H1 (cell line): ENCODE measurements at regions not wholly inside any gene's neighbourhood (a gene's known extent, or its start where the extent isn't known, plus 50 kb on each side); places are given as distances from the start of the nearest gene placed in this dataset.
"Not testable (repeated sequence)": the region's sequence is repeated elsewhere in the genome, so short reads cannot be mapped to it uniquely, and the experiment has no call there.

Experiments used
- CTCF ChIA-PET: fragments of 300-600 bp; sonication (Branson Sonifier 250); formaldehyde crosslinking; loops from one replicate; lab custom pipeline; 2021; ENCODE audit not compliant: partially characterized antibody; lab: Charles Lee
- POLR2A ChIA-PET: fragments of 300-600 bp; sonication (Branson Sonifier 250); formaldehyde crosslinking; loops from one replicate; lab custom pipeline; 2021; ENCODE audit warnings: inconsistent platforms; ENCODE audit not compliant: partially characterized antibody; lab: Charles Lee
- DNase-seq, 2 experiments: peaks; one replicate each; pipeline versions ENCODE4 v3.0.0 to v3.0.0-alpha.2; 2010 to 2022; ENCODE audit warnings: low spot score in 2 of 2, low read depth in 1 of 2, mixed read lengths in 1 of 2
- FAIRE-seq: peaks from 2 replicates; lab custom pipeline; 2011; peaks lifted over from hg19 to GRCh38; lab: Jason Lieb, UNC
- H2AFZ ChIP-seq: 2 replicates; pipeline ENCODE4 v1.8.1; 2012; ENCODE audit warnings: low read length, inconsistent platforms
- H2AK5ac ChIP-seq: 2 replicates; pipeline ENCODE4 v1.6.1; 2013; ENCODE audit warnings: low read depth, low read length
- H2BK120ac ChIP-seq: replicated peaks from 2 replicates; pipeline ENCODE3; 2013; ENCODE audit warnings: low read depth, low read length, inconsistent platforms
- H2BK12ac ChIP-seq: 2 replicates; pipeline ENCODE4 v1.6.1; 2013; ENCODE audit warnings: low read depth, low read length
- H2BK15ac ChIP-seq: 2 replicates; pipeline ENCODE4 v1.6.1; 2013; ENCODE audit warnings: low read length
- H2BK20ac ChIP-seq: 2 replicates; pipeline ENCODE4 v1.6.1; 2013; ENCODE audit warnings: low read length
- H2BK5ac ChIP-seq: 2 replicates; pipeline ENCODE4 v1.6.1; 2013; ENCODE audit warnings: low read depth, low read length
- H3K14ac ChIP-seq: 2 replicates; pipeline ENCODE4 v1.6.1; 2013; ENCODE audit warnings: inconsistent platforms; ENCODE audit not compliant: insufficient read length
- H3K18ac ChIP-seq: 2 replicates; pipeline ENCODE4 v1.6.1; 2013; ENCODE audit warnings: low read length; ENCODE audit errors: extremely low read depth
- H3K23ac ChIP-seq: 2 replicates; pipeline ENCODE4 v1.6.1; 2013; ENCODE audit warnings: inconsistent platforms; ENCODE audit not compliant: insufficient read length
- H3K23me2 ChIP-seq: 2 replicates; pipeline ENCODE4 v1.6.1; 2013; ENCODE audit warnings: low read depth, low read length
- H3K27ac ChIP-seq: 2 replicates; pipeline ENCODE4 v1.6.1; 2011; ENCODE audit warnings: low read depth, low read length, inconsistent platforms
- H3K27me3 ChIP-seq, 4 experiments: replicated peaks in 1 of 4; 1 replicate in 1 of 4; 2 replicates in 3 of 4; pipeline versions ENCODE4 v1.6.1 to v1.8.1; 2011 to 2013; ENCODE audit warnings: low read length in 3 of 4, mild to moderate bottlenecking in 3 of 4, inconsistent platforms in 2 of 4, mixed read lengths in 2 of 4, moderate library complexity in 1 of 4; ENCODE audit not compliant: control insufficient read depth in 3 of 4, insufficient read depth in 3 of 4; ENCODE audit errors: extremely low read depth in 1 of 4
- H3K36me3 ChIP-seq, 4 experiments: 2 replicates each; pipeline versions ENCODE4 v1.6.1 to v1.8.1; 2011 to 2013; ENCODE audit warnings: mild to moderate bottlenecking in 4 of 4, low read length in 3 of 4, moderate library complexity in 2 of 4, control low read depth in 1 of 4, inconsistent platforms in 1 of 4; ENCODE audit not compliant: insufficient read depth in 4 of 4, control insufficient read depth in 2 of 4
- H3K4ac ChIP-seq: replicated peaks from 2 replicates; pipeline ENCODE3; 2013; ENCODE audit warnings: low read length, low read depth, mixed read lengths, inconsistent platforms; ENCODE audit not compliant: insufficient read length
- H3K4me1 ChIP-seq, 4 experiments: replicated peaks in 1 of 4; 1 replicate in 1 of 4; 2 replicates in 3 of 4; pipeline versions ENCODE4 v1.6.1 to v1.8.1; 2011 to 2013; ENCODE audit warnings: low read length in 3 of 4, inconsistent platforms in 2 of 4, mixed read lengths in 1 of 4; ENCODE audit not compliant: insufficient read depth in 4 of 4, control insufficient read depth in 3 of 4
- H3K4me2 ChIP-seq, 2 experiments: 2 replicates each; pipeline versions ENCODE4 v1.6.1 to v1.8.1; 2011 to 2013; ENCODE audit warnings: low read depth in 2 of 2, low read length in 2 of 2, control low read depth in 1 of 2, inconsistent platforms in 1 of 2, mild to moderate bottlenecking in 1 of 2; ENCODE audit not compliant: insufficient read depth in 1 of 2
- H3K4me3 ChIP-seq, 4 experiments: fragments of 200-600, 300-600 bp in 1 of 4; sonication (generic), shearing (Covaris generic), sonication (Bioruptor Twin) in 1 of 4; 2 replicates each; pipeline versions ENCODE4 v1.5.1 to v1.8.1; 2011 to 2016; ENCODE audit warnings: low read length in 4 of 4, low read depth in 3 of 4, control low read depth in 2 of 4, inconsistent platforms in 2 of 4, mild to moderate bottlenecking in 2 of 4, mixed read lengths in 1 of 4, moderate library complexity in 1 of 4; ENCODE audit not compliant: insufficient read depth in 2 of 4; ENCODE audit errors: extremely low read depth in 1 of 4
- H3K56ac ChIP-seq: replicated peaks from 2 replicates; pipeline ENCODE3; 2013; ENCODE audit warnings: low read depth, mild to moderate bottlenecking, mixed read lengths, low read length, inconsistent platforms; ENCODE audit not compliant: insufficient read length
- H3K79me1 ChIP-seq: 2 replicates; pipeline ENCODE4 v1.6.1; 2013; ENCODE audit warnings: low read depth, low read length, control low read depth
- H3K79me2 ChIP-seq, 2 experiments: 2 replicates each; pipeline versions ENCODE4 v1.6.1 to v1.8.1; 2012 to 2013; ENCODE audit warnings: low read length in 2 of 2, mild to moderate bottlenecking in 2 of 2, inconsistent platforms in 1 of 2; ENCODE audit not compliant: insufficient read depth in 2 of 2, control insufficient read depth in 1 of 2
- H3K9ac ChIP-seq, 4 experiments: replicated peaks in 1 of 4; 1 replicate in 1 of 4; 2 replicates in 3 of 4; pipeline versions ENCODE4 v1.6.1 to v1.8.1; 2011 to 2013; ENCODE audit warnings: low read depth in 3 of 4, low read length in 3 of 4, control low read depth in 2 of 4, mild to moderate bottlenecking in 2 of 4, moderate library complexity in 2 of 4, inconsistent platforms in 1 of 4; ENCODE audit errors: extremely low read depth in 1 of 4
- H3K9me3 ChIP-seq, 2 experiments: 2 replicates each; pipeline versions ENCODE4 v1.6.1 to v1.8.1; 2012 to 2013; ENCODE audit warnings: mild to moderate bottlenecking in 2 of 2, moderate library complexity in 2 of 2, control low read depth in 1 of 2, inconsistent platforms in 1 of 2, low read depth in 1 of 2, low read length in 1 of 2, mixed read lengths in 1 of 2; ENCODE audit not compliant: insufficient read depth in 2 of 2
- H4K20me1 ChIP-seq, 2 experiments: replicated peaks in 1 of 2; 2 replicates each; pipeline versions ENCODE3 to v1.8.1; 2011 to 2013; ENCODE audit warnings: inconsistent platforms in 2 of 2, low read length in 2 of 2, mild to moderate bottlenecking in 1 of 2; ENCODE audit not compliant: insufficient read depth in 2 of 2, control insufficient read depth in 1 of 2
- H4K5ac ChIP-seq: 2 replicates; pipeline ENCODE4 v1.6.1; 2013; ENCODE audit warnings: low read length, low read depth, mixed read lengths, inconsistent platforms; ENCODE audit not compliant: insufficient read length
- H4K8ac ChIP-seq: 2 replicates; pipeline ENCODE4 v1.8.0; 2013; ENCODE audit warnings: mild to moderate bottlenecking, moderate library complexity, low read length, inconsistent platforms; ENCODE audit not compliant: insufficient read depth; ENCODE audit errors: extremely low read depth
- H4K91ac ChIP-seq: replicated peaks from 2 replicates; pipeline ENCODE3; 2013; ENCODE audit warnings: low read length, mixed read lengths, inconsistent platforms; ENCODE audit not compliant: insufficient read length
- WGBS, 2 experiments: shearing (Covaris generic) in 1 of 2; methylation state at CpG; one replicate each; pipeline versions ENCODE4 v1.1.6 to v1.1.7; 2013 to 2015; ENCODE audit warnings: low lambda C conversion rate in 2 of 2, mixed read lengths in 2 of 2, inconsistent platforms in 1 of 2, low coverage in 1 of 2, missing lambda C conversion rate in 1 of 2; ENCODE audit not compliant: insufficient replicate concordance in 2 of 2, insufficient coverage in 1 of 2, insufficient read length in 1 of 2; ENCODE audit errors: extremely low coverage in 1 of 2, missing lambda C conversion rate in 1 of 2; 5-methylcytosine and 5-hydroxymethylcytosine counted together

- H2BK20ac ChIP-seq = not testable (repeated sequence)
Observed at GRCh38 chr21:27984663-27985325, 1007.9 kb downstream of the LTN1 start.

DNA sequence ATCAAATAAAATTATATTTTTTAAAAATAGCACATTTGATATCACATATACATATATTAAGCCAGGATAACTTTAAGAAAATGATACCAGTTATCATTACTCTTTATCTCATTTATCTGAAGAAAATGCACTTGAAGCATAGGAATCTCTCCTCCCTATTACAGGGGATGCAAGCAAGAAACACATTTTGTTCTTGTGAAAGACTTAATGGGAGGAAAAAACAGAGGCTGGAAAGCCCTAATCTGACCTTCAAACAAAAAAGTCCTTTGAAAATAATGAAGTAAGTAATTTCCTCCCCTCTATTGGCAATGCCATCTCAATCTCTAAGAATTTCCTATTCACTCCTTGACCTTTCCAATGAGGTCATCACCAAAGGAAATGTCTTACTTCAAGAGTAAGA lies 1012.6 kb upstream of the ADAMTS5 start:
- H3K14ac ChIP-seq, H3K23ac ChIP-seq, H4K20me1 ChIP-seq, H3K79me1 ChIP-seq, H4K5ac ChIP-seq, H3K4ac ChIP-seq, H3K18ac ChIP-seq, POLR2A ChIA-PET, H2BK20ac ChIP-seq, H2AFZ ChIP-seq, H3K27ac ChIP-seq, H2BK5ac ChIP-seq, H3K56ac ChIP-seq, H3K9me3 ChIP-seq, H2AK5ac ChIP-seq, H2BK120ac ChIP-seq, H4K8ac ChIP-seq, DNase-seq, H3K4me1 ChIP-seq, H3K36me3 ChIP-seq, H3K27me3 ChIP-seq, H3K23me2 ChIP-seq, H3K9ac ChIP-seq, H3K4me3 ChIP-seq, H2BK12ac ChIP-seq, H3K79me2 ChIP-seq, H4K91ac ChIP-seq, CTCF ChIA-PET, FAIRE-seq, H2BK15ac ChIP-seq, H3K4me2 ChIP-seq: not testable (repeated sequence)

More at GRCh38 chr21:27984663-27985325, 1007.9 kb downstream of the LTN1 start:
- POLR2A ChIA-PET, H3K56ac ChIP-seq, H3K36me3 ChIP-seq, H2AFZ ChIP-seq, H2BK15ac ChIP-seq, H4K8ac ChIP-seq, H2BK120ac ChIP-seq, H3K23ac ChIP-seq, H3K27ac ChIP-seq, H3K18ac ChIP-seq, DNase-seq, H3K4me1 ChIP-seq, H3K4me3 ChIP-seq, H4K20me1 ChIP-seq, H2BK12ac ChIP-seq, H3K14ac ChIP-seq, H4K91ac ChIP-seq, H3K27me3 ChIP-seq, H3K23me2 ChIP-seq, H2AK5ac ChIP-seq, H3K79me2 ChIP-seq, H3K4me2 ChIP-seq, H3K4ac ChIP-seq, H3K9ac ChIP-seq, H3K9me3 ChIP-seq, FAIRE-seq, CTCF ChIA-PET, H2BK5ac ChIP-seq, H3K79me1 ChIP-seq, H4K5ac ChIP-seq: not testable (repeated sequence)
- WGBS, 2 experiments = 88% methylated on average over 2 of the region's 2 CpGs; no CpG with 5 or more reads in 1 of the 2 experiments
